ENCODE measurements at regions not wholly inside any gene's neighbourhood (a gene's known extent, or its start where the extent isn't known, plus 50 kb on each side); places are given as distances from the start of the nearest gene placed in this dataset.

DNA sequence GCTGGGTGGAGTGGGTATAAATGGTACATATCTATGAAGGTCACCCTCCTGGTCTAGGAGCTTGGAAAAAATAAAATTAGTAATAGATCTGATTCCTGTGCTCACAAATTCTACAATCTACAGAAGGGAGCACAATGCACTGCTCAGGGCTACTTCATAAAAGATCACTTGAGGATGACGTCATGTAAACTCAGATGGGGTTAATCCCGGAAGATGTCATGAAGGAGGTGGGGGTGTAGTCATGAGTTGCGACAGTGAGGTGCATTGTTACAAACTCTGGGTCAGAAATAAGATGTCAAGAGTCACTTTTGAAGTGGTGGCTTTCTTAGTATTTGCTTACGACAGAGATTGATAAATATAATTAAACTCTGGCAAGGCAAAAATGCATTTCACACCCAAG is 68.2 kb downstream of the LHX9 start:
- TF ChIP-seq, protein P1, sequence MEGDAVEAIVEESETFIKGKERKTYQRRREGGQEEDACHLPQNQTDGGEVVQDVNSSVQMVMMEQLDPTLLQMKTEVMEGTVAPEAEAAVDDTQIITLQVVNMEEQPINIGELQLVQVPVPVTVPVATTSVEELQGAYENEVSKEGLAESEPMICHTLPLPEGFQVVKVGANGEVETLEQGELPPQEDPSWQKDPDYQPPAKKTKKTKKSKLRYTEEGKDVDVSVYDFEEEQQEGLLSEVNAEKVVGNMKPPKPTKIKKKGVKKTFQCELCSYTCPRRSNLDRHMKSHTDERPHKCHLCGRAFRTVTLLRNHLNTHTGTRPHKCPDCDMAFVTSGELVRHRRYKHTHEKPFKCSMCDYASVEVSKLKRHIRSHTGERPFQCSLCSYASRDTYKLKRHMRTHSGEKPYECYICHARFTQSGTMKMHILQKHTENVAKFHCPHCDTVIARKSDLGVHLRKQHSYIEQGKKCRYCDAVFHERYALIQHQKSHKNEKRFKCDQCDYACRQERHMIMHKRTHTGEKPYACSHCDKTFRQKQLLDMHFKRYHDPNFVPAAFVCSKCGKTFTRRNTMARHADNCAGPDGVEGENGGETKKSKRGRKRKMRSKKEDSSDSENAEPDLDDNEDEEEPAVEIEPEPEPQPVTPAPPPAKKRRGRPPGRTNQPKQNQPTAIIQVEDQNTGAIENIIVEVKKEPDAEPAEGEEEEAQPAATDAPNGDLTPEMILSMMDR (IDR thresholded peaks at IDR 0.05; ENCODE audit: low read depth, low read length) = no peak
- no peak for TF ChIP-seq EZH2phosphoT487 (IDR thresholded peaks at IDR 0.05; ENCODE audit: low read depth)
